HG02678 (cell line): ENCODE measurements at regions not wholly inside any gene's neighbourhood (a gene's known extent, or its start where the extent isn't known, plus 50 kb on each side); places are given as distances from the start of the nearest gene placed in this dataset.
"Not testable (repeated sequence)": the region's sequence is repeated elsewhere in the genome, so short reads cannot be mapped to it uniquely, and the experiment has no call there.

Source experiments
- ATAC-seq: cut with Tn5 transposase; IDR thresholded peaks from one replicate; pipeline ENCODE4 v1.9.1; 2021; ENCODE audit warnings: mild to moderate bottlenecking, moderate library complexity; ENCODE audit not compliant: unreplicated experiment

- ATAC-seq: no peak
These were observed 116.0 kb downstream of the SPP2 start for GRCh38 chr2:234166531-234166930.

- ATAC-seq: no peak
These were observed 114.9 kb downstream of the SPP2 start for GRCh38 chr2:234165421-234165820.

- ATAC-seq: no peak
These were observed 114.3 kb downstream of the SPP2 start for GRCh38 chr2:234164493-234165413.

GRCh38 chr2:234163510-234164045 lies 113.1 kb downstream of the SPP2 start:
- ATAC-seq: no peak

- no peak for ATAC-seq
These were observed 112.4 kb downstream of the SPP2 start for GRCh38 chr2:234162861-234163260.

- no peak for ATAC-seq
These were observed 111.4 kb downstream of the SPP2 start for GRCh38 chr2:234161932-234162331.

- ATAC-seq: no peak
These were observed 108.3 kb downstream of the SPP2 start for GRCh38 chr2:234158812-234159211.

- no peak for ATAC-seq
These were observed 107.5 kb downstream of the SPP2 start for GRCh38 chr2:234157817-234158588.

GRCh38 chr2:234156326-234156725 lies 105.8 kb downstream of the SPP2 start:
- no peak for ATAC-seq

GRCh38 chr2:234152835-234153234 lies 102.3 kb downstream of the SPP2 start:
- not testable (repeated sequence) for ATAC-seq

- no peak for ATAC-seq
These were observed 96.9 kb downstream of the SPP2 start for GRCh38 chr2:234147335-234147861.

- ATAC-seq: no peak
These were observed 95.8 kb downstream of the SPP2 start for GRCh38 chr2:234146087-234146826.

- no peak for ATAC-seq
These were observed 95.0 kb downstream of the SPP2 start for GRCh38 chr2:234145511-234145910.

- no peak for ATAC-seq
These were observed 94.6 kb downstream of the SPP2 start for GRCh38 chr2:234145057-234145456.

GRCh38 chr2:234143896-234144295 lies 93.4 kb downstream of the SPP2 start:
- ATAC-seq: no peak

GRCh38 chr2:234142530-234142929 lies 92.0 kb downstream of the SPP2 start:
- no peak for ATAC-seq

GRCh38 chr2:234139755-234140154 lies 89.3 kb downstream of the SPP2 start:
- no peak for ATAC-seq

GRCh38 chr2:234138836-234139235 lies 88.3 kb downstream of the SPP2 start:
- ATAC-seq: no peak

GRCh38 chr2:234137400-234138014 lies 87.0 kb downstream of the SPP2 start:
- ATAC-seq: no peak

GRCh38 chr2:234136461-234136860 lies 86.0 kb downstream of the SPP2 start:
- no peak for ATAC-seq
